ENCODE measurements at regions not wholly inside any gene's neighbourhood (a gene's known extent, or its start where the extent isn't known, plus 50 kb on each side); places are given as distances from the start of the nearest gene placed in this dataset.

DNA sequence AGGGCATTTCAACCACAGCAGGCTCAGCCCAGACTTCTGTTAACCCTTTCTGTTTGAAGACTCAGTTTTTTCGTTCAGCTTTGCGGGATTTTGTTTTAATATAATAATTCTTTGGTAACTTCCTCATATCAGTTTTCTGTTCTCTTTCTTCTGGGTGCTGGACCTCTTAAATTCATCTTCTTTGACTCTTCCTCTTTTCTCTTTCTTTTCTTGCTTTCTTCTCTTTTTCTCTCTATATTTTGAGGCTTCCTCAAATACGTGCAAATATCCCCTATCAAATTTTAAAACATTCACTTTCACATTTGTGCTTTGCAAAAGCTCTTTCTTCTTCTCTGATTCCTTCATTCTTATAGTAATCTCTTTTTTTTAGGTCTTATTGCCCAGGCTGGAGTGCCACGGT lies 136.3 kb downstream of the HS3ST3B1 start:
- TF ChIP-seq EZH2phosphoT487 (IDR thresholded peaks at IDR 0.05; ENCODE audit: borderline replicate concordance), result no peak
- TF ChIP-seq ATF3 (IDR thresholded peaks at IDR 0.05), result no peak
- no peak for TF ChIP-seq CEBPB (IDR thresholded peaks at IDR 0.05; ENCODE audit: low read depth)
- no peak for TF ChIP-seq CBX3 (IDR thresholded peaks at IDR 0.05; ENCODE audit: low read depth)
- no peak for TF ChIP-seq FOSL1 (IDR thresholded peaks at IDR 0.05; ENCODE audit: low read depth)
- no peak for TF ChIP-seq TCF7L2 (IDR thresholded peaks at IDR 0.05; ENCODE audit: borderline replicate concordance, extremely low read depth, insufficient read depth, insufficient read length)
- TF ChIP-seq ZBTB33 (IDR thresholded peaks at IDR 0.05; ENCODE audit: extremely low read depth, insufficient replicate concordance, low read length), result no peak
- no peak for TF ChIP-seq ELF1 (IDR thresholded peaks at IDR 0.05; ENCODE audit: borderline replicate concordance, low read depth)
- no peak for TF ChIP-seq POLR2A (IDR thresholded peaks at IDR 0.05; ENCODE audit: borderline replicate concordance, extremely low read depth, insufficient read depth, insufficient read length)
- no peak for TF ChIP-seq SP1 (IDR thresholded peaks at IDR 0.05; ENCODE audit: low read depth)
- no peak for TF ChIP-seq RAD21 (IDR thresholded peaks at IDR 0.05; ENCODE audit: low read depth)
- no peak for TF ChIP-seq ZFX (IDR thresholded peaks at IDR 0.05)
- TF ChIP-seq SRF (IDR thresholded peaks at IDR 0.05; ENCODE audit: low read depth), result no peak
- Histone ChIP-seq H3K9me2 (ENCODE audit: insufficient read depth) (no peaks in the 10 kb centered on the region), H2AFZ (ENCODE audit: low read depth, low read length, poor library complexity, severe bottlenecking) (no peak overlapping the region), H3K4me3 (replicated peaks in 1 of 2; ENCODE audit: low read depth in 1 of 2, low read length in 2 of 2) (no peak overlapping the region), H3K27me3 (ENCODE audit: insufficient read depth, low read length) (no peaks in the 10 kb centered on the region), H3K27ac (ENCODE audit: low read depth, low read length) (no peak overlapping the region), H3K9ac (ENCODE audit: low read length) (no peak overlapping the region), H3K9me3 (ENCODE audit: control insufficient read depth in 1 of 2, insufficient read depth in 1 of 2, low read depth in 1 of 2, low read length in 2 of 2) (no peaks in the 10 kb centered on the region), H3K36me3 (ENCODE audit: control insufficient read depth in 1 of 2, insufficient read depth in 2 of 2, low read length in 2 of 2) (no peaks in the 10 kb centered on the region), H3K79me2 (ENCODE audit: insufficient read depth, low read length) (no peaks in the 10 kb centered on the region), H4K20me1 (ENCODE audit: insufficient read depth) (no peaks in the 10 kb centered on the region), H3K4me1 (ENCODE audit: control insufficient read depth in 1 of 2, insufficient read depth in 2 of 2, low read length in 2 of 2) (no peaks in the 10 kb centered on the region), H3K4me2 (ENCODE audit: low read length) (no peak overlapping the region)
- ChIA-PET POLR2A (no interaction called here), RAD21 (ENCODE audit: low non-redundant PET in 1 of 2, low total read pairs in 2 of 2, uncharacterized antibody in 2 of 2, unreplicated experiment in 2 of 2) (no interaction called here), CTCF (no interaction called here)
- DNase-seq (ENCODE audit: low read depth, low spot score) (no peak), ATAC-seq (no peak)
- no TSS peak for BruUV-seq (replicated peaks)
- intact Hi-C loops (cut with micrococcal nuclease), result no loop called here
